Neural cell (in vitro differentiated cells): ENCODE measurements at regions not wholly inside any gene's neighbourhood (a gene's known extent, or its start where the extent isn't known, plus 50 kb on each side); places are given as distances from the start of the nearest gene placed in this dataset.

Experiments
- CTCF ChIP-seq: fragments of 450-650 bp; IDR thresholded peaks from 2 replicates; pipeline ENCODE4 v1.5.1; 2014; ENCODE audit warnings: antibody characterized with exemption, mild to moderate bottlenecking, moderate library complexity; ENCODE audit not compliant: poor library complexity, severe bottlenecking
- EP300 ChIP-seq: fragments of 450-650 bp; conservative IDR thresholded peaks from 2 replicates; pipeline ENCODE4 v1.6.1; 2014; ENCODE audit warnings: antibody characterized with exemption, mild to moderate bottlenecking, moderate library complexity; ENCODE audit not compliant: poor library complexity, severe bottlenecking
- EZH2 ChIP-seq: fragments of 200-600, 300-800 bp; shearing (Covaris generic), sonication (generic); IDR thresholded peaks from 2 replicates; pipeline ENCODE4 v1.6.1; 2014; ENCODE audit warnings: antibody characterized with exemption, low read length, borderline replicate concordance, mild to moderate bottlenecking; ENCODE audit not compliant: insufficient read depth, poor library complexity, severe bottlenecking
- MXI1 ChIP-seq: fragments of 450-650 bp; conservative IDR thresholded peaks from 2 replicates; pipeline ENCODE4 v1.6.1; 2014; ENCODE audit warnings: antibody characterized with exemption, mild to moderate bottlenecking; ENCODE audit not compliant: poor library complexity, severe bottlenecking
- POLR2AphosphoS5 ChIP-seq: IDR thresholded peaks from 2 replicates; pipeline ENCODE4 v1.6.1; 2012
- RAD21 ChIP-seq: fragments of 450-650 bp; conservative IDR thresholded peaks from 2 replicates; pipeline ENCODE4 v1.6.1; 2014; ENCODE audit warnings: antibody characterized with exemption, mild to moderate bottlenecking, moderate library complexity
- SMC3 ChIP-seq: fragments of 450-650 bp; conservative IDR thresholded peaks from 2 replicates; pipeline ENCODE4 v1.6.1; 2014; ENCODE audit warnings: antibody characterized with exemption, mild to moderate bottlenecking, moderate library complexity; ENCODE audit not compliant: poor library complexity
- TAF1 ChIP-seq: IDR thresholded peaks from 2 replicates; pipeline ENCODE4 v1.6.1; 2012; ENCODE audit warnings: low read depth
- TF ChIP-seq, protein P1 (sequence below): IDR thresholded peaks from 2 replicates; pipeline ENCODE4 v1.6.1; 2012; ENCODE audit warnings: borderline replicate concordance

- TF ChIP-seq CTCF (no peak), POLR2AphosphoS5 (no peak), EP300 (no peak), SMC3 (no peak), TAF1 (no peak), EZH2 (no peak), RAD21 (no peak), MXI1 (no peak)
- TF ChIP-seq, protein P1, sequence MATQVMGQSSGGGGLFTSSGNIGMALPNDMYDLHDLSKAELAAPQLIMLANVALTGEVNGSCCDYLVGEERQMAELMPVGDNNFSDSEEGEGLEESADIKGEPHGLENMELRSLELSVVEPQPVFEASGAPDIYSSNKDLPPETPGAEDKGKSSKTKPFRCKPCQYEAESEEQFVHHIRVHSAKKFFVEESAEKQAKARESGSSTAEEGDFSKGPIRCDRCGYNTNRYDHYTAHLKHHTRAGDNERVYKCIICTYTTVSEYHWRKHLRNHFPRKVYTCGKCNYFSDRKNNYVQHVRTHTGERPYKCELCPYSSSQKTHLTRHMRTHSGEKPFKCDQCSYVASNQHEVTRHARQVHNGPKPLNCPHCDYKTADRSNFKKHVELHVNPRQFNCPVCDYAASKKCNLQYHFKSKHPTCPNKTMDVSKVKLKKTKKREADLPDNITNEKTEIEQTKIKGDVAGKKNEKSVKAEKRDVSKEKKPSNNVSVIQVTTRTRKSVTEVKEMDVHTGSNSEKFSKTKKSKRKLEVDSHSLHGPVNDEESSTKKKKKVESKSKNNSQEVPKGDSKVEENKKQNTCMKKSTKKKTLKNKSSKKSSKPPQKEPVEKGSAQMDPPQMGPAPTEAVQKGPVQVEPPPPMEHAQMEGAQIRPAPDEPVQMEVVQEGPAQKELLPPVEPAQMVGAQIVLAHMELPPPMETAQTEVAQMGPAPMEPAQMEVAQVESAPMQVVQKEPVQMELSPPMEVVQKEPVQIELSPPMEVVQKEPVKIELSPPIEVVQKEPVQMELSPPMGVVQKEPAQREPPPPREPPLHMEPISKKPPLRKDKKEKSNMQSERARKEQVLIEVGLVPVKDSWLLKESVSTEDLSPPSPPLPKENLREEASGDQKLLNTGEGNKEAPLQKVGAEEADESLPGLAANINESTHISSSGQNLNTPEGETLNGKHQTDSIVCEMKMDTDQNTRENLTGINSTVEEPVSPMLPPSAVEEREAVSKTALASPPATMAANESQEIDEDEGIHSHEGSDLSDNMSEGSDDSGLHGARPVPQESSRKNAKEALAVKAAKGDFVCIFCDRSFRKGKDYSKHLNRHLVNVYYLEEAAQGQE: no peak
These were observed 564.6 kb upstream of the DIPK2B start for GRCh38 chrX:45765281-45765680.
